ENCODE measurements at regions not wholly inside any gene's neighbourhood (a gene's known extent, or its start where the extent isn't known, plus 50 kb on each side); places are given as distances from the start of the nearest gene placed in this dataset.

DNA sequence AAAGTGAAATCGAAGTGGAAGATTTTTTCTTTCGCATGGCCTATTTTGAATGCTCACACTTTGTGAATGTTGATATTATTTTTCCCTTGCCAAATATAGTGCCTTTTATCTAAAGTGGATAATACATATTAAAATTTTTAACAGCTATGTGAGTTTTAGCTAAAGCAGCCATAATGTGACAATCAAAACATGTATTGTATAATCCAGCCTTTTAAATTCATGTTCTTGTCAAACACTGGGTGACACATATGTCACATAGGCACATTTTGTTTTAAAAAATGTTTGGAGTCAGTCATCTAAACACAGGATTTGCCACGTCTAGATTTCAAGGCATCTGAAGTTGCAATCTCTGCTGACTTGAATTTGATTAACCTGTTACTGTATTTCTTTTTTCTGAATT, 1256.6 kb downstream of the SLITRK1 start:
- 50% methylated on average over 3 of the region's 3 CpGs for WGBS
- no peak overlapping the region for H3K27ac ChIP-seq
- H3K4me3 ChIP-seq = no peak overlapping the region
- DNase-seq (ENCODE audit: low spot score) = no peak
- H3K36me3 ChIP-seq = no peaks in the 10 kb centered on the region
- no peaks in the 10 kb centered on the region for H3K27me3 ChIP-seq (replicated peaks; ENCODE audit: insufficient read depth)
- intact Hi-C loops (cut with DNase I) = no loop called here
- no peaks in the 10 kb centered on the region for H3K9me3 ChIP-seq
- TF ChIP-seq, protein P1, sequence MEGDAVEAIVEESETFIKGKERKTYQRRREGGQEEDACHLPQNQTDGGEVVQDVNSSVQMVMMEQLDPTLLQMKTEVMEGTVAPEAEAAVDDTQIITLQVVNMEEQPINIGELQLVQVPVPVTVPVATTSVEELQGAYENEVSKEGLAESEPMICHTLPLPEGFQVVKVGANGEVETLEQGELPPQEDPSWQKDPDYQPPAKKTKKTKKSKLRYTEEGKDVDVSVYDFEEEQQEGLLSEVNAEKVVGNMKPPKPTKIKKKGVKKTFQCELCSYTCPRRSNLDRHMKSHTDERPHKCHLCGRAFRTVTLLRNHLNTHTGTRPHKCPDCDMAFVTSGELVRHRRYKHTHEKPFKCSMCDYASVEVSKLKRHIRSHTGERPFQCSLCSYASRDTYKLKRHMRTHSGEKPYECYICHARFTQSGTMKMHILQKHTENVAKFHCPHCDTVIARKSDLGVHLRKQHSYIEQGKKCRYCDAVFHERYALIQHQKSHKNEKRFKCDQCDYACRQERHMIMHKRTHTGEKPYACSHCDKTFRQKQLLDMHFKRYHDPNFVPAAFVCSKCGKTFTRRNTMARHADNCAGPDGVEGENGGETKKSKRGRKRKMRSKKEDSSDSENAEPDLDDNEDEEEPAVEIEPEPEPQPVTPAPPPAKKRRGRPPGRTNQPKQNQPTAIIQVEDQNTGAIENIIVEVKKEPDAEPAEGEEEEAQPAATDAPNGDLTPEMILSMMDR (IDR thresholded peaks at IDR 0.05) = no peak
- H3K4me1 ChIP-seq (replicated peaks) = no peaks in the 10 kb centered on the region

GRCh38 chr13:82615043-82615442, 1267.2 kb downstream of the SLITRK1 start:
- Histone ChIP-seq H3K36me3 (no peaks in the 10 kb centered on the region), H3K9me3 (no peaks in the 10 kb centered on the region), H3K27ac (no peak overlapping the region), H3K27me3 (replicated peaks; ENCODE audit: insufficient read depth) (no peaks in the 10 kb centered on the region), H3K4me3 (no peak overlapping the region), H3K4me1 (replicated peaks) (no peaks in the 10 kb centered on the region)
- TF ChIP-seq POLR2A (IDR thresholded peaks at IDR 0.05) = no peak
- TF ChIP-seq POLR2AphosphoS5 (IDR thresholded peaks at IDR 0.05) = no peak
- TF ChIP-seq, protein P1 (IDR thresholded peaks at IDR 0.05) = no peak
- no peak for DNase-seq (ENCODE audit: low spot score)
- intact Hi-C loops (cut with DNase I) = no loop called here
- 9% methylated on average over 1 of the region's 1 CpG for WGBS

- WGBS = 49% methylated on average over 2 of the region's 2 CpGs
- intact Hi-C loops (cut with DNase I) = no loop called here
- H3K4me3 ChIP-seq = no peak overlapping the region
These were observed 1268.2 kb downstream of the SLITRK1 start for GRCh38 chr13:82614086-82614485.

GRCh38 chr13:82606008-82606407, 1276.3 kb downstream of the SLITRK1 start:
- Histone ChIP-seq H3K4me1 (replicated peaks) (no peaks in the 10 kb centered on the region), H3K27me3 (replicated peaks; ENCODE audit: insufficient read depth) (no peaks in the 10 kb centered on the region), H3K36me3 (no peaks in the 10 kb centered on the region), H3K9me3 (no peaks in the 10 kb centered on the region), H3K27ac (no peak overlapping the region), H3K4me3 (no peak overlapping the region)
- TF ChIP-seq POLR2A (IDR thresholded peaks at IDR 0.05) (no peak), POLR2AphosphoS5 (IDR thresholded peaks at IDR 0.05) (no peak)
- TF ChIP-seq, protein P1 (IDR thresholded peaks at IDR 0.05) = no peak
- DNase-seq (ENCODE audit: low spot score) = no peak
- intact Hi-C loops (cut with DNase I) = no loop called here
- 94% methylated on average over 1 of the region's 1 CpG for WGBS

More at GRCh38 chr13:82614086-82614485, 1268.2 kb downstream of the SLITRK1 start:
- Histone ChIP-seq H3K36me3 (no peaks in the 10 kb centered on the region), H3K9me3 (no peaks in the 10 kb centered on the region), H3K27ac (no peak overlapping the region), H3K4me1 (replicated peaks) (no peaks in the 10 kb centered on the region), H3K27me3 (replicated peaks; ENCODE audit: insufficient read depth) (no peaks in the 10 kb centered on the region)
- DNase-seq (ENCODE audit: low spot score) = no peak
- TF ChIP-seq, protein P1 (IDR thresholded peaks at IDR 0.05) = no peak
- TF ChIP-seq POLR2AphosphoS5 (IDR thresholded peaks at IDR 0.05) (no peak), POLR2A (IDR thresholded peaks at IDR 0.05) (no peak)

DNA sequence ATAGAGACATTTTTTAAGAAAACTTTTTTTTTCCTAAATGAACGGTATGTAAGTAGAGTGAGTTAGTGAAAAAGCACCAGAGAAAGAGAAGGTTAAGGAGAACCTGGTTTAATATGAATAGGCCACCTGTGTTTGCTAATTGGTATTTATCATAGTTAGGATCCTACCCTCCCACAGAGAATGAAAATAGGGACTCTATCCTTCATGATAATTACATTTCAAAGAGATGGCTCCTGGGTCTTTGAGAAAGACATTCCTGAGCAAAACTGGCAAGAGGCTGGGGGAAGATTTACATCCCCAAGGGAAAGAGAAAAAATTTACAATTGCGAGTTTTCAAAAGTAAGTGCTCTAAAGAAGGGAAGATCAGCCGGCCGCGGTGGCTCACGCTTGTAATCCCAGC, 1284.5 kb downstream of the SLITRK1 start:
- Histone ChIP-seq H3K27ac (no peak overlapping the region), H3K27me3 (replicated peaks; ENCODE audit: insufficient read depth) (no peaks in the 10 kb centered on the region), H3K9me3 (no peaks in the 10 kb centered on the region), H3K4me1 (replicated peaks) (no peaks in the 10 kb centered on the region), H3K4me3 (no peak overlapping the region), H3K36me3 (no peaks in the 10 kb centered on the region)
- no peak for TF ChIP-seq POLR2A (IDR thresholded peaks at IDR 0.05)
- no peak for TF ChIP-seq POLR2AphosphoS5 (IDR thresholded peaks at IDR 0.05)
- TF ChIP-seq, protein P1 (IDR thresholded peaks at IDR 0.05) = no peak
- DNase-seq (ENCODE audit: low spot score) = no peak
- intact Hi-C loops (cut with DNase I) = no loop called here
- WGBS = 39% methylated on average over 6 of the region's 6 CpGs
